H1 (cell line): ENCODE measurements at regions not wholly inside any gene's neighbourhood (a gene's known extent, or its start where the extent isn't known, plus 50 kb on each side); places are given as distances from the start of the nearest gene placed in this dataset.

ENCODE experiments used
- CTCF ChIA-PET: fragments of 300-600 bp; sonication (Branson Sonifier 250); formaldehyde crosslinking; loops from one replicate; lab custom pipeline; 2021; ENCODE audit not compliant: partially characterized antibody; lab: Charles Lee
- POLR2A ChIA-PET: fragments of 300-600 bp; sonication (Branson Sonifier 250); formaldehyde crosslinking; loops from one replicate; lab custom pipeline; 2021; ENCODE audit warnings: inconsistent platforms; ENCODE audit not compliant: partially characterized antibody; lab: Charles Lee
- DNase-seq, 2 experiments: peaks; one replicate each; pipeline versions ENCODE4 v3.0.0 to v3.0.0-alpha.2; 2010 to 2022; ENCODE audit warnings: low spot score in 2 of 2, low read depth in 1 of 2, mixed read lengths in 1 of 2
- FAIRE-seq: peaks from 2 replicates; lab custom pipeline; 2011; peaks lifted over from hg19 to GRCh38; lab: Jason Lieb, UNC
- H2AFZ ChIP-seq: 2 replicates; pipeline ENCODE4 v1.8.1; 2012; ENCODE audit warnings: low read length, inconsistent platforms
- H2AK5ac ChIP-seq: 2 replicates; pipeline ENCODE4 v1.6.1; 2013; ENCODE audit warnings: low read depth, low read length
- H2BK120ac ChIP-seq: replicated peaks from 2 replicates; pipeline ENCODE3; 2013; ENCODE audit warnings: low read depth, low read length, inconsistent platforms
- H2BK12ac ChIP-seq: 2 replicates; pipeline ENCODE4 v1.6.1; 2013; ENCODE audit warnings: low read depth, low read length
- H2BK15ac ChIP-seq: 2 replicates; pipeline ENCODE4 v1.6.1; 2013; ENCODE audit warnings: low read length
- H2BK20ac ChIP-seq: 2 replicates; pipeline ENCODE4 v1.6.1; 2013; ENCODE audit warnings: low read length
- H2BK5ac ChIP-seq: 2 replicates; pipeline ENCODE4 v1.6.1; 2013; ENCODE audit warnings: low read depth, low read length
- H3K14ac ChIP-seq: 2 replicates; pipeline ENCODE4 v1.6.1; 2013; ENCODE audit warnings: inconsistent platforms; ENCODE audit not compliant: insufficient read length
- H3K18ac ChIP-seq: 2 replicates; pipeline ENCODE4 v1.6.1; 2013; ENCODE audit warnings: low read length; ENCODE audit errors: extremely low read depth
- H3K23ac ChIP-seq: 2 replicates; pipeline ENCODE4 v1.6.1; 2013; ENCODE audit warnings: inconsistent platforms; ENCODE audit not compliant: insufficient read length
- H3K23me2 ChIP-seq: 2 replicates; pipeline ENCODE4 v1.6.1; 2013; ENCODE audit warnings: low read depth, low read length
- H3K27ac ChIP-seq: 2 replicates; pipeline ENCODE4 v1.6.1; 2011; ENCODE audit warnings: low read depth, low read length, inconsistent platforms
- H3K27me3 ChIP-seq, 4 experiments: replicated peaks in 1 of 4; 1 replicate in 1 of 4; 2 replicates in 3 of 4; pipeline versions ENCODE4 v1.6.1 to v1.8.1; 2011 to 2013; ENCODE audit warnings: low read length in 3 of 4, mild to moderate bottlenecking in 3 of 4, inconsistent platforms in 2 of 4, mixed read lengths in 2 of 4, moderate library complexity in 1 of 4; ENCODE audit not compliant: control insufficient read depth in 3 of 4, insufficient read depth in 3 of 4; ENCODE audit errors: extremely low read depth in 1 of 4
- H3K36me3 ChIP-seq, 4 experiments: 2 replicates each; pipeline versions ENCODE4 v1.6.1 to v1.8.1; 2011 to 2013; ENCODE audit warnings: mild to moderate bottlenecking in 4 of 4, low read length in 3 of 4, moderate library complexity in 2 of 4, control low read depth in 1 of 4, inconsistent platforms in 1 of 4; ENCODE audit not compliant: insufficient read depth in 4 of 4, control insufficient read depth in 2 of 4
- H3K4ac ChIP-seq: replicated peaks from 2 replicates; pipeline ENCODE3; 2013; ENCODE audit warnings: low read length, low read depth, mixed read lengths, inconsistent platforms; ENCODE audit not compliant: insufficient read length
- H3K4me1 ChIP-seq, 4 experiments: replicated peaks in 1 of 4; 1 replicate in 1 of 4; 2 replicates in 3 of 4; pipeline versions ENCODE4 v1.6.1 to v1.8.1; 2011 to 2013; ENCODE audit warnings: low read length in 3 of 4, inconsistent platforms in 2 of 4, mixed read lengths in 1 of 4; ENCODE audit not compliant: insufficient read depth in 4 of 4, control insufficient read depth in 3 of 4
- H3K4me2 ChIP-seq, 2 experiments: 2 replicates each; pipeline versions ENCODE4 v1.6.1 to v1.8.1; 2011 to 2013; ENCODE audit warnings: low read depth in 2 of 2, low read length in 2 of 2, control low read depth in 1 of 2, inconsistent platforms in 1 of 2, mild to moderate bottlenecking in 1 of 2; ENCODE audit not compliant: insufficient read depth in 1 of 2
- H3K4me3 ChIP-seq, 4 experiments: fragments of 200-600, 300-600 bp in 1 of 4; sonication (generic), shearing (Covaris generic), sonication (Bioruptor Twin) in 1 of 4; 2 replicates each; pipeline versions ENCODE4 v1.5.1 to v1.8.1; 2011 to 2016; ENCODE audit warnings: low read length in 4 of 4, low read depth in 3 of 4, control low read depth in 2 of 4, inconsistent platforms in 2 of 4, mild to moderate bottlenecking in 2 of 4, mixed read lengths in 1 of 4, moderate library complexity in 1 of 4; ENCODE audit not compliant: insufficient read depth in 2 of 4; ENCODE audit errors: extremely low read depth in 1 of 4
- H3K56ac ChIP-seq: replicated peaks from 2 replicates; pipeline ENCODE3; 2013; ENCODE audit warnings: low read depth, mild to moderate bottlenecking, mixed read lengths, low read length, inconsistent platforms; ENCODE audit not compliant: insufficient read length
- H3K79me1 ChIP-seq: 2 replicates; pipeline ENCODE4 v1.6.1; 2013; ENCODE audit warnings: low read depth, low read length, control low read depth
- H3K79me2 ChIP-seq, 2 experiments: 2 replicates each; pipeline versions ENCODE4 v1.6.1 to v1.8.1; 2012 to 2013; ENCODE audit warnings: low read length in 2 of 2, mild to moderate bottlenecking in 2 of 2, inconsistent platforms in 1 of 2; ENCODE audit not compliant: insufficient read depth in 2 of 2, control insufficient read depth in 1 of 2
- H3K9ac ChIP-seq, 4 experiments: replicated peaks in 1 of 4; 1 replicate in 1 of 4; 2 replicates in 3 of 4; pipeline versions ENCODE4 v1.6.1 to v1.8.1; 2011 to 2013; ENCODE audit warnings: low read depth in 3 of 4, low read length in 3 of 4, control low read depth in 2 of 4, mild to moderate bottlenecking in 2 of 4, moderate library complexity in 2 of 4, inconsistent platforms in 1 of 4; ENCODE audit errors: extremely low read depth in 1 of 4
- H3K9me3 ChIP-seq, 2 experiments: 2 replicates each; pipeline versions ENCODE4 v1.6.1 to v1.8.1; 2012 to 2013; ENCODE audit warnings: mild to moderate bottlenecking in 2 of 2, moderate library complexity in 2 of 2, control low read depth in 1 of 2, inconsistent platforms in 1 of 2, low read depth in 1 of 2, low read length in 1 of 2, mixed read lengths in 1 of 2; ENCODE audit not compliant: insufficient read depth in 2 of 2
- H4K20me1 ChIP-seq, 2 experiments: replicated peaks in 1 of 2; 2 replicates each; pipeline versions ENCODE3 to v1.8.1; 2011 to 2013; ENCODE audit warnings: inconsistent platforms in 2 of 2, low read length in 2 of 2, mild to moderate bottlenecking in 1 of 2; ENCODE audit not compliant: insufficient read depth in 2 of 2, control insufficient read depth in 1 of 2
- H4K5ac ChIP-seq: 2 replicates; pipeline ENCODE4 v1.6.1; 2013; ENCODE audit warnings: low read length, low read depth, mixed read lengths, inconsistent platforms; ENCODE audit not compliant: insufficient read length
- H4K8ac ChIP-seq: 2 replicates; pipeline ENCODE4 v1.8.0; 2013; ENCODE audit warnings: mild to moderate bottlenecking, moderate library complexity, low read length, inconsistent platforms; ENCODE audit not compliant: insufficient read depth; ENCODE audit errors: extremely low read depth
- H4K91ac ChIP-seq: replicated peaks from 2 replicates; pipeline ENCODE3; 2013; ENCODE audit warnings: low read length, mixed read lengths, inconsistent platforms; ENCODE audit not compliant: insufficient read length
- ASH2L ChIP-seq: fragments of 200-600, 300-600 bp; sonication (generic); IDR thresholded peaks from one replicate; pipeline ENCODE4 v1.7.1; 2017; ENCODE audit warnings: low read length
- ATF3 ChIP-seq: IDR thresholded peaks from 2 replicates; pipeline ENCODE4 v1.6.1; 2011; ENCODE audit warnings: low read depth, mild to moderate bottlenecking, low read length; ENCODE audit not compliant: insufficient read depth
- BACH1 ChIP-seq: IDR thresholded peaks from 2 replicates; pipeline ENCODE4 v1.6.1; 2012; ENCODE audit warnings: low read length, improper control_type of control experiment
- BCL11A ChIP-seq, 2 experiments: IDR thresholded peaks; one replicate each; pipeline ENCODE4 v1.6.1; 2011; ENCODE audit warnings: low read depth in 2 of 2, low read length in 2 of 2, mild to moderate bottlenecking in 2 of 2
- EP300 ChIP-seq, 2 experiments: IDR thresholded peaks; 1 replicate in 1 of 2; 2 replicates in 1 of 2; pipeline ENCODE4 v1.6.1; 2011 to 2012; ENCODE audit warnings: low read depth in 2 of 2, low read length in 2 of 2, mild to moderate bottlenecking in 2 of 2, borderline replicate concordance in 1 of 2, inconsistent platforms in 1 of 2, moderate library complexity in 1 of 2
- JUND ChIP-seq: IDR thresholded peaks from 2 replicates; pipeline ENCODE4 v1.6.1; 2011; ENCODE audit warnings: mild to moderate bottlenecking, improper control_type of control experiment, low read length
- RAD21 ChIP-seq, 2 experiments: IDR thresholded peaks in 1 of 2; conservative IDR thresholded peaks in 1 of 2; 2 replicates each; pipeline ENCODE4 v1.6.1; 2011; ENCODE audit warnings: low read depth in 2 of 2, low read length in 2 of 2, improper control_type of control experiment in 1 of 2, inconsistent platforms in 1 of 2, mild to moderate bottlenecking in 1 of 2, moderate library complexity in 1 of 2
- SAP30 ChIP-seq: fragments of 300-600 bp; sonication (generic); IDR thresholded peaks from 2 replicates; pipeline ENCODE4 v1.7.1; 2012; ENCODE audit warnings: low read length, moderate library complexity, mild to moderate bottlenecking, inconsistent platforms; ENCODE audit not compliant: insufficient read depth, insufficient replicate concordance
- SIN3A ChIP-seq, 2 experiments: IDR thresholded peaks in 1 of 2; conservative IDR thresholded peaks in 1 of 2; 2 replicates each; pipeline ENCODE4 v1.6.1; 2011 to 2012; ENCODE audit warnings: low read length in 2 of 2, improper control_type of control experiment in 1 of 2, low read depth in 1 of 2, mild to moderate bottlenecking in 1 of 2
- SIRT6 ChIP-seq: IDR thresholded peaks from one replicate; pipeline ENCODE4 v1.7.1; 2012; ENCODE audit warnings: low read length, inconsistent platforms
- SP2 ChIP-seq: IDR thresholded peaks from 2 replicates; pipeline ENCODE4 v1.6.1; 2012; ENCODE audit warnings: mild to moderate bottlenecking, low read length, inconsistent platforms
- SUZ12 ChIP-seq: fragments of 200-600 bp; sonication (generic); IDR thresholded peaks from 2 replicates; pipeline ENCODE4 v1.6.1; 2012; ENCODE audit warnings: mild to moderate bottlenecking, inconsistent platforms, low read length, moderate library complexity, mixed read lengths
- TCF12 ChIP-seq: IDR thresholded peaks from 2 replicates; pipeline ENCODE4 v1.6.1; 2011; ENCODE audit warnings: low read depth, mild to moderate bottlenecking, low read length
- WGBS, 2 experiments: shearing (Covaris generic) in 1 of 2; methylation state at CpG; one replicate each; pipeline versions ENCODE4 v1.1.6 to v1.1.7; 2013 to 2015; ENCODE audit warnings: low lambda C conversion rate in 2 of 2, mixed read lengths in 2 of 2, inconsistent platforms in 1 of 2, low coverage in 1 of 2, missing lambda C conversion rate in 1 of 2; ENCODE audit not compliant: insufficient replicate concordance in 2 of 2, insufficient coverage in 1 of 2, insufficient read length in 1 of 2; ENCODE audit errors: extremely low coverage in 1 of 2, missing lambda C conversion rate in 1 of 2; 5-methylcytosine and 5-hydroxymethylcytosine counted together

GRCh38 chr5:145598983-145599382, 236.2 kb downstream of the PRELID2 start:
- ChIA-PET CTCF (no interaction called here), POLR2A (no interaction called here)
- Histone ChIP-seq H3K79me2 (no peaks in the 10 kb centered on the region), H2BK15ac (no peak overlapping the region), H3K4me1 (no peaks in the 10 kb centered on the region), H3K23me2 (no peaks in the 10 kb centered on the region), H2BK12ac (no peak overlapping the region), H3K56ac (no peak overlapping the region), H2BK5ac (no peak overlapping the region), H4K8ac (no peak overlapping the region), H3K23ac (no peak overlapping the region), H3K36me3 (no peaks in the 10 kb centered on the region), H3K9ac (no peak overlapping the region), H3K4me2 (no peak overlapping the region), H3K4me3 (no peak overlapping the region), H3K14ac (no peak overlapping the region), H3K9me3 (no peaks in the 10 kb centered on the region), H2BK120ac (no peak overlapping the region), H3K4ac (no peak overlapping the region), H2AK5ac (no peak overlapping the region), H2BK20ac (no peak overlapping the region), H3K27ac (no peak overlapping the region), H3K18ac (no peak overlapping the region), H4K5ac (no peak overlapping the region), H4K20me1 (no peaks in the 10 kb centered on the region), H3K27me3 (no peaks in the 10 kb centered on the region), H2AFZ (no peak overlapping the region), H4K91ac (no peak overlapping the region), H3K79me1 (no peaks in the 10 kb centered on the region)
- FAIRE-seq = no peak
- DNase-seq = no peak
- 97% methylated on average over 2 of the region's 2 CpGs; no CpG with 5 or more reads in 1 of the 2 experiments for WGBS, 2 experiments
- TF ChIP-seq TCF12 (no peak), RAD21 (IDR thresholded peaks at IDR 0.05 in 1 of 2, conservative IDR thresholded peaks at IDR 0.05 in 1 of 2; ENCODE audit: low read depth in 2 of 2, low read length in 2 of 2) (no peak), BACH1 (no peak), SP2 (no peak), EP300 (IDR thresholded peaks at IDR 0.05; ENCODE audit: borderline replicate concordance in 1 of 2, low read depth in 2 of 2, low read length in 2 of 2) (no peak), ASH2L (no peak), SUZ12 (no peak), JUND (no peak), SIN3A (conservative IDR thresholded peaks at IDR 0.05 in 1 of 2, IDR thresholded peaks at IDR 0.05 in 1 of 2; ENCODE audit: low read depth in 1 of 2, low read length in 2 of 2) (no peak), ATF3 (no peak), SIRT6 (no peak), BCL11A (IDR thresholded peaks at IDR 0.05; ENCODE audit: low read depth in 2 of 2, low read length in 2 of 2) (no peak), SAP30 (no peak)
